LNCaP clone FGC (cell line): ENCODE measurements at regions not wholly inside any gene's neighbourhood (a gene's known extent, or its start where the extent isn't known, plus 50 kb on each side); places are given as distances from the start of the nearest gene placed in this dataset.

ENCODE experiments used
- DNase-seq: peaks from one replicate; pipeline ENCODE4 v3.0.0-alpha.2; 2011; ENCODE audit warnings: low read depth
- H3K4me3 ChIP-seq: 2 replicates; pipeline ENCODE4 v1.5.1; 2011; ENCODE audit warnings: mild to moderate bottlenecking, low read depth, low read length, control low read depth
- CTCF ChIP-seq: IDR thresholded peaks from 2 replicates; pipeline ENCODE4 v1.5.1; 2012; ENCODE audit warnings: mild to moderate bottlenecking; ENCODE audit not compliant: control insufficient read depth, insufficient read depth; ENCODE audit errors: extremely low read depth

GRCh38 chr6:137701942-137702341 is 165.1 kb upstream of the TNFAIP3 start:
- no peak for DNase-seq
- H3K4me3 ChIP-seq: no peak overlapping the region
- TF ChIP-seq CTCF: no peak

- no peak for DNase-seq
- H3K4me3 ChIP-seq: no peak overlapping the region
- no peak for TF ChIP-seq CTCF
Observed at GRCh38 chr6:137702791-137703424, 164.2 kb upstream of the TNFAIP3 start.

- H3K4me3 ChIP-seq: no peak overlapping the region
- no peak for DNase-seq
- TF ChIP-seq CTCF: no peak
Observed at GRCh38 chr6:137704802-137705159, 162.3 kb upstream of the TNFAIP3 start.

GRCh38 chr6:137705160-137706082 is 161.6 kb upstream of the TNFAIP3 start:
- DNase-seq: no peak
- TF ChIP-seq CTCF: peak; percentile 85
- no peak overlapping the region for H3K4me3 ChIP-seq

- DNase-seq: no peak
- H3K4me3 ChIP-seq: no peak overlapping the region
- no peak for TF ChIP-seq CTCF
Observed at GRCh38 chr6:137706083-137706750, 160.8 kb upstream of the TNFAIP3 start.

- no peak overlapping the region for H3K4me3 ChIP-seq
- DNase-seq: no peak
- no peak for TF ChIP-seq CTCF
Observed at GRCh38 chr6:137707038-137707589, 159.9 kb upstream of the TNFAIP3 start.
